ENCODE measurements at regions not wholly inside any gene's neighbourhood (a gene's known extent, or its start where the extent isn't known, plus 50 kb on each side); places are given as distances from the start of the nearest gene placed in this dataset.

GRCh38 chr5:6066016-6066415 is 312.3 kb downstream of the MED10 start:
- TF ChIP-seq, protein P1, sequence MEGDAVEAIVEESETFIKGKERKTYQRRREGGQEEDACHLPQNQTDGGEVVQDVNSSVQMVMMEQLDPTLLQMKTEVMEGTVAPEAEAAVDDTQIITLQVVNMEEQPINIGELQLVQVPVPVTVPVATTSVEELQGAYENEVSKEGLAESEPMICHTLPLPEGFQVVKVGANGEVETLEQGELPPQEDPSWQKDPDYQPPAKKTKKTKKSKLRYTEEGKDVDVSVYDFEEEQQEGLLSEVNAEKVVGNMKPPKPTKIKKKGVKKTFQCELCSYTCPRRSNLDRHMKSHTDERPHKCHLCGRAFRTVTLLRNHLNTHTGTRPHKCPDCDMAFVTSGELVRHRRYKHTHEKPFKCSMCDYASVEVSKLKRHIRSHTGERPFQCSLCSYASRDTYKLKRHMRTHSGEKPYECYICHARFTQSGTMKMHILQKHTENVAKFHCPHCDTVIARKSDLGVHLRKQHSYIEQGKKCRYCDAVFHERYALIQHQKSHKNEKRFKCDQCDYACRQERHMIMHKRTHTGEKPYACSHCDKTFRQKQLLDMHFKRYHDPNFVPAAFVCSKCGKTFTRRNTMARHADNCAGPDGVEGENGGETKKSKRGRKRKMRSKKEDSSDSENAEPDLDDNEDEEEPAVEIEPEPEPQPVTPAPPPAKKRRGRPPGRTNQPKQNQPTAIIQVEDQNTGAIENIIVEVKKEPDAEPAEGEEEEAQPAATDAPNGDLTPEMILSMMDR (IDR thresholded peaks at IDR 0.05), result no peak
- TF ChIP-seq POLR2A (IDR thresholded peaks at IDR 0.05), result no peak

All from adrenal gland (tissue), 5 donors.